Gastroesophageal sphincter (tissue), 3 donors: ENCODE measurements at regions not wholly inside any gene's neighbourhood (a gene's known extent, or its start where the extent isn't known, plus 50 kb on each side); places are given as distances from the start of the nearest gene placed in this dataset.

Experiments
- CTCF ChIP-seq, 4 experiments: fragments of 200-600 bp in 2 of 4; fragments of 450-650 bp in 2 of 4; sonication (generic) in 1 of 4; IDR thresholded peaks; one replicate each; pipeline ENCODE4 v1.5.1; 2017 to 2019; ENCODE audit warnings: antibody characterized with exemption in 4 of 4, mild to moderate bottlenecking in 2 of 4, moderate library complexity in 2 of 4
- POLR2A ChIP-seq, 2 donors: fragments of 450-650 bp; IDR thresholded peaks; one replicate each; pipeline ENCODE4 v1.6.1; 2017; ENCODE audit warnings: antibody characterized with exemption in 2 of 2, mild to moderate bottlenecking in 2 of 2, moderate library complexity in 1 of 2

- no peak for TF ChIP-seq POLR2A (IDR thresholded peaks at IDR 0.05)
- no peak for TF ChIP-seq CTCF (IDR thresholded peaks at IDR 0.05)
These were observed 86.8 kb upstream of the SH3BP4 start for GRCh38 chr2:234865040-234865439.
